SU-DHL-6 (cell line): ENCODE measurements at regions not wholly inside any gene's neighbourhood (a gene's known extent, or its start where the extent isn't known, plus 50 kb on each side); places are given as distances from the start of the nearest gene placed in this dataset.

Source experiments
- EZH2phosphoT487 ChIP-seq: fragments of 200-600 bp; sonication (generic), shearing (Covaris generic); conservative IDR thresholded peaks from 2 replicates; pipeline ENCODE4 v1.6.1; 2018; ENCODE audit warnings: mild to moderate bottlenecking, antibody characterized with exemption, low read length, moderate library complexity, mixed read lengths
- TF ChIP-seq, protein P1 (sequence below): fragments of 200-600 bp; sonication (generic); IDR thresholded peaks from one replicate; pipeline ENCODE4 v1.5.1; 2017; ENCODE audit warnings: antibody characterized with exemption, mild to moderate bottlenecking, low read length, moderate library complexity; ENCODE audit not compliant: insufficient read depth, poor library complexity, severe bottlenecking

DNA sequence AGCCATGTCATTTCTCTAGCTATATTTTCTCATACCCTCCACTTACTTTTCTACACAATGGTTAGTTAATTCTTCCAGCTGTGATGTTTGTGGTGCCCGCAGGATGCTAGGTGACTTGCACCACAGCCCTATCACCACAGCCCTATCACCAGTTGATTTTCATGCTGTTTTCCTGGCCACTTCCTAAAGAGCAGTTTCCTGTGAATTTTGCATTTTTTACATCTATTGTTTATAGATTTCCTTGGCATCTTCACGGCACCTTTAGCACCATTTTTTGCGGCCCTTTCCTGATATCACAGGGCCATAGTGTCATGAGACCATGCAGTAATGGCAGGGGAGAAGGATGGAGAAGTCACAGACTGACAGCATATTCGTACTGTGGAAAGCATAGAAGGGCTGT lies 132.9 kb upstream of the PRICKLE2 start:
- TF ChIP-seq, protein P1, sequence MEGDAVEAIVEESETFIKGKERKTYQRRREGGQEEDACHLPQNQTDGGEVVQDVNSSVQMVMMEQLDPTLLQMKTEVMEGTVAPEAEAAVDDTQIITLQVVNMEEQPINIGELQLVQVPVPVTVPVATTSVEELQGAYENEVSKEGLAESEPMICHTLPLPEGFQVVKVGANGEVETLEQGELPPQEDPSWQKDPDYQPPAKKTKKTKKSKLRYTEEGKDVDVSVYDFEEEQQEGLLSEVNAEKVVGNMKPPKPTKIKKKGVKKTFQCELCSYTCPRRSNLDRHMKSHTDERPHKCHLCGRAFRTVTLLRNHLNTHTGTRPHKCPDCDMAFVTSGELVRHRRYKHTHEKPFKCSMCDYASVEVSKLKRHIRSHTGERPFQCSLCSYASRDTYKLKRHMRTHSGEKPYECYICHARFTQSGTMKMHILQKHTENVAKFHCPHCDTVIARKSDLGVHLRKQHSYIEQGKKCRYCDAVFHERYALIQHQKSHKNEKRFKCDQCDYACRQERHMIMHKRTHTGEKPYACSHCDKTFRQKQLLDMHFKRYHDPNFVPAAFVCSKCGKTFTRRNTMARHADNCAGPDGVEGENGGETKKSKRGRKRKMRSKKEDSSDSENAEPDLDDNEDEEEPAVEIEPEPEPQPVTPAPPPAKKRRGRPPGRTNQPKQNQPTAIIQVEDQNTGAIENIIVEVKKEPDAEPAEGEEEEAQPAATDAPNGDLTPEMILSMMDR, result no peak
- no peak for TF ChIP-seq EZH2phosphoT487
